Neural cell (in vitro differentiated cells): ENCODE measurements at regions not wholly inside any gene's neighbourhood (a gene's known extent, or its start where the extent isn't known, plus 50 kb on each side); places are given as distances from the start of the nearest gene placed in this dataset.

Experiments used
- H2AFZ ChIP-seq: fragments of 200-600, 300-800 bp; sonication (generic), shearing (Covaris generic); 2 replicates; pipeline ENCODE4 v1.6.0; 2014; ENCODE audit warnings: low read depth, mild to moderate bottlenecking, antibody characterized with exemption, low read length, moderate library complexity
- H3F3A ChIP-seq: fragments of 200-600 bp; shearing (Covaris generic); 2 replicates; pipeline ENCODE4 v1.6.1; 2016; ENCODE audit warnings: mild to moderate bottlenecking, moderate library complexity, mixed read lengths, antibody characterized with exemption, low read length; ENCODE audit not compliant: insufficient read depth, poor library complexity, severe bottlenecking
- H3K27ac ChIP-seq: fragments of 200-600, 300-800 bp; sonication (generic), shearing (Covaris generic); 2 replicates; pipeline ENCODE4 v1.5.1; 2014; ENCODE audit warnings: mild to moderate bottlenecking, low read length, moderate library complexity
- H3K27me3 ChIP-seq: fragments of 300-800, 200-600 bp; sonication (generic), shearing (Covaris generic); 2 replicates; pipeline ENCODE4 v1.6.0; 2014; ENCODE audit warnings: mild to moderate bottlenecking, low read depth, low read length, moderate library complexity; ENCODE audit not compliant: insufficient read depth
- H3K36me3 ChIP-seq: fragments of 300-800, 200-600 bp; sonication (generic), shearing (Covaris generic); 2 replicates; pipeline ENCODE4 v1.5.1; 2014; ENCODE audit warnings: mild to moderate bottlenecking, antibody characterized with exemption, low read length, moderate library complexity; ENCODE audit not compliant: insufficient read depth
- H3K4me2 ChIP-seq: fragments of 300-800, 200-600 bp; sonication (generic), shearing (Covaris generic); 2 replicates; pipeline ENCODE4 v1.6.0; 2014; ENCODE audit warnings: mild to moderate bottlenecking, low read length
- H3K4me3 ChIP-seq: fragments of 300-800, 200-600 bp; sonication (generic), shearing (Covaris generic); 2 replicates; pipeline ENCODE4 v1.5.1; 2014; ENCODE audit warnings: mild to moderate bottlenecking, low read length, moderate library complexity
- H3K79me2 ChIP-seq: fragments of 200-600 bp; shearing (Covaris generic); replicated peaks from 2 replicates; pipeline ENCODE4 v1.6.0; 2014; ENCODE audit warnings: mild to moderate bottlenecking, low read length, moderate library complexity; ENCODE audit not compliant: insufficient read depth
- H3K9ac ChIP-seq: fragments of 300-800, 200-600 bp; sonication (generic), shearing (Covaris generic); 2 replicates; pipeline ENCODE4 v1.6.1; 2016; ENCODE audit warnings: mild to moderate bottlenecking, low read length, mixed read lengths
- H3K9me2 ChIP-seq: fragments of 200-600 bp; shearing (Covaris generic); 2 replicates; pipeline ENCODE4 v1.6.1; 2016; ENCODE audit warnings: mild to moderate bottlenecking, low read length, mixed read lengths; ENCODE audit not compliant: insufficient read depth
- H3K9me3 ChIP-seq: fragments of 200-600, 300-800 bp; sonication (generic), shearing (Covaris generic); 2 replicates; pipeline ENCODE4 v1.6.1; 2016; ENCODE audit warnings: mild to moderate bottlenecking, mixed run types, low read length, moderate library complexity, mixed read lengths
- H4K20me1 ChIP-seq: fragments of 200-600 bp; shearing (Covaris generic); 2 replicates; pipeline ENCODE4 v1.6.1; 2016; ENCODE audit warnings: mild to moderate bottlenecking, mixed run types; ENCODE audit not compliant: insufficient read depth
- EP300 ChIP-seq: fragments of 450-650 bp; conservative IDR thresholded peaks from 2 replicates; pipeline ENCODE4 v1.6.1; 2014; ENCODE audit warnings: antibody characterized with exemption, mild to moderate bottlenecking, moderate library complexity; ENCODE audit not compliant: poor library complexity, severe bottlenecking
- EZH2 ChIP-seq: fragments of 200-600, 300-800 bp; shearing (Covaris generic), sonication (generic); IDR thresholded peaks from 2 replicates; pipeline ENCODE4 v1.6.1; 2014; ENCODE audit warnings: antibody characterized with exemption, low read length, borderline replicate concordance, mild to moderate bottlenecking; ENCODE audit not compliant: insufficient read depth, poor library complexity, severe bottlenecking
- MXI1 ChIP-seq: fragments of 450-650 bp; conservative IDR thresholded peaks from 2 replicates; pipeline ENCODE4 v1.6.1; 2014; ENCODE audit warnings: antibody characterized with exemption, mild to moderate bottlenecking; ENCODE audit not compliant: poor library complexity, severe bottlenecking
- POLR2AphosphoS5 ChIP-seq: IDR thresholded peaks from 2 replicates; pipeline ENCODE4 v1.6.1; 2012
- RAD21 ChIP-seq: fragments of 450-650 bp; conservative IDR thresholded peaks from 2 replicates; pipeline ENCODE4 v1.6.1; 2014; ENCODE audit warnings: antibody characterized with exemption, mild to moderate bottlenecking, moderate library complexity
- SMC3 ChIP-seq: fragments of 450-650 bp; conservative IDR thresholded peaks from 2 replicates; pipeline ENCODE4 v1.6.1; 2014; ENCODE audit warnings: antibody characterized with exemption, mild to moderate bottlenecking, moderate library complexity; ENCODE audit not compliant: poor library complexity
- TAF1 ChIP-seq: IDR thresholded peaks from 2 replicates; pipeline ENCODE4 v1.6.1; 2012; ENCODE audit warnings: low read depth
- TF ChIP-seq, protein P1 (sequence below): IDR thresholded peaks from 2 replicates; pipeline ENCODE4 v1.6.1; 2012; ENCODE audit warnings: borderline replicate concordance
- TF ChIP-seq, protein P2 (sequence below): fragments of 450-650 bp; IDR thresholded peaks from 2 replicates; pipeline ENCODE4 v1.5.1; 2014; ENCODE audit warnings: antibody characterized with exemption, mild to moderate bottlenecking, moderate library complexity; ENCODE audit not compliant: poor library complexity, severe bottlenecking

DNA sequence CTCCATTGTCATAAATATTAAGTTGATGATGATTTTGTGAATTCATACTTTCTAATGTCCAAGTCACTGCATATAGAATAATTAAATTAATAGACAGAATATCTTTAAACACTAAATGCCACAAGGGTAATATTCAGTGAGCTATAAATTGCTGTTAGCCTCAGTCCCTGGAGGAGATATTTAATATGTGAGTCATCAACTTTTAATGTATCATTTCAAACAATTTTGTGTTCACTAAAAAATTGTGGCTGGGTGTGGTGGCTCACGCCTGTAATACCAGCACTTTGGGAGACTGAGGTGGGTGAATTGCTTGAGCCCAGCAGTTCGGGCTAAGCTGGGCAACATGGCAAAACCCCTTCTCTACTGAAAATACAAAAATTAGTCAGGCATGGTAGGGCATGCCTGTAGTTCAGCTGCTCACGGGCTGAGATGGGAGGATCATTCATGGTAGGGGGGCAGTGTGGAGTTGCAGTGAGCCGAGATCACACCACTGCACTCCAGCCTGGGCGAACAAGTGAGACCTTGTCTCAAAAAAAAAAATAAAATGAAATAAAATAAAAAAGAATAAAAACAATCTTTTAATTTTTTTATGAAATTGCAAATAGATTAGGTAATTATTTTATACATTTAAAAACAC lies 717.3 kb upstream of the CHD1 start:
- Histone ChIP-seq H3K79me2 (no peaks in the 10 kb centered on the region), H3K4me3 (no peak overlapping the region), H3K36me3 (no peaks in the 10 kb centered on the region), H3K4me2 (no peak overlapping the region), H3F3A (no peaks in the 10 kb centered on the region), H3K9ac (no peak overlapping the region), H3K9me2 (no peaks in the 10 kb centered on the region), H2AFZ (no peak overlapping the region), H3K27me3 (no peaks in the 10 kb centered on the region), H3K9me3 (no peaks in the 10 kb centered on the region), H4K20me1 (no peaks in the 10 kb centered on the region), H3K27ac (no peak overlapping the region)
- TF ChIP-seq, protein P1, sequence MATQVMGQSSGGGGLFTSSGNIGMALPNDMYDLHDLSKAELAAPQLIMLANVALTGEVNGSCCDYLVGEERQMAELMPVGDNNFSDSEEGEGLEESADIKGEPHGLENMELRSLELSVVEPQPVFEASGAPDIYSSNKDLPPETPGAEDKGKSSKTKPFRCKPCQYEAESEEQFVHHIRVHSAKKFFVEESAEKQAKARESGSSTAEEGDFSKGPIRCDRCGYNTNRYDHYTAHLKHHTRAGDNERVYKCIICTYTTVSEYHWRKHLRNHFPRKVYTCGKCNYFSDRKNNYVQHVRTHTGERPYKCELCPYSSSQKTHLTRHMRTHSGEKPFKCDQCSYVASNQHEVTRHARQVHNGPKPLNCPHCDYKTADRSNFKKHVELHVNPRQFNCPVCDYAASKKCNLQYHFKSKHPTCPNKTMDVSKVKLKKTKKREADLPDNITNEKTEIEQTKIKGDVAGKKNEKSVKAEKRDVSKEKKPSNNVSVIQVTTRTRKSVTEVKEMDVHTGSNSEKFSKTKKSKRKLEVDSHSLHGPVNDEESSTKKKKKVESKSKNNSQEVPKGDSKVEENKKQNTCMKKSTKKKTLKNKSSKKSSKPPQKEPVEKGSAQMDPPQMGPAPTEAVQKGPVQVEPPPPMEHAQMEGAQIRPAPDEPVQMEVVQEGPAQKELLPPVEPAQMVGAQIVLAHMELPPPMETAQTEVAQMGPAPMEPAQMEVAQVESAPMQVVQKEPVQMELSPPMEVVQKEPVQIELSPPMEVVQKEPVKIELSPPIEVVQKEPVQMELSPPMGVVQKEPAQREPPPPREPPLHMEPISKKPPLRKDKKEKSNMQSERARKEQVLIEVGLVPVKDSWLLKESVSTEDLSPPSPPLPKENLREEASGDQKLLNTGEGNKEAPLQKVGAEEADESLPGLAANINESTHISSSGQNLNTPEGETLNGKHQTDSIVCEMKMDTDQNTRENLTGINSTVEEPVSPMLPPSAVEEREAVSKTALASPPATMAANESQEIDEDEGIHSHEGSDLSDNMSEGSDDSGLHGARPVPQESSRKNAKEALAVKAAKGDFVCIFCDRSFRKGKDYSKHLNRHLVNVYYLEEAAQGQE: no peak
- TF ChIP-seq TAF1 (no peak), EZH2 (no peak), POLR2AphosphoS5 (no peak), SMC3 (no peak), RAD21 (no peak), MXI1 (no peak), EP300 (no peak)
- TF ChIP-seq, protein P2, sequence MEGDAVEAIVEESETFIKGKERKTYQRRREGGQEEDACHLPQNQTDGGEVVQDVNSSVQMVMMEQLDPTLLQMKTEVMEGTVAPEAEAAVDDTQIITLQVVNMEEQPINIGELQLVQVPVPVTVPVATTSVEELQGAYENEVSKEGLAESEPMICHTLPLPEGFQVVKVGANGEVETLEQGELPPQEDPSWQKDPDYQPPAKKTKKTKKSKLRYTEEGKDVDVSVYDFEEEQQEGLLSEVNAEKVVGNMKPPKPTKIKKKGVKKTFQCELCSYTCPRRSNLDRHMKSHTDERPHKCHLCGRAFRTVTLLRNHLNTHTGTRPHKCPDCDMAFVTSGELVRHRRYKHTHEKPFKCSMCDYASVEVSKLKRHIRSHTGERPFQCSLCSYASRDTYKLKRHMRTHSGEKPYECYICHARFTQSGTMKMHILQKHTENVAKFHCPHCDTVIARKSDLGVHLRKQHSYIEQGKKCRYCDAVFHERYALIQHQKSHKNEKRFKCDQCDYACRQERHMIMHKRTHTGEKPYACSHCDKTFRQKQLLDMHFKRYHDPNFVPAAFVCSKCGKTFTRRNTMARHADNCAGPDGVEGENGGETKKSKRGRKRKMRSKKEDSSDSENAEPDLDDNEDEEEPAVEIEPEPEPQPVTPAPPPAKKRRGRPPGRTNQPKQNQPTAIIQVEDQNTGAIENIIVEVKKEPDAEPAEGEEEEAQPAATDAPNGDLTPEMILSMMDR: no peak

DNA sequence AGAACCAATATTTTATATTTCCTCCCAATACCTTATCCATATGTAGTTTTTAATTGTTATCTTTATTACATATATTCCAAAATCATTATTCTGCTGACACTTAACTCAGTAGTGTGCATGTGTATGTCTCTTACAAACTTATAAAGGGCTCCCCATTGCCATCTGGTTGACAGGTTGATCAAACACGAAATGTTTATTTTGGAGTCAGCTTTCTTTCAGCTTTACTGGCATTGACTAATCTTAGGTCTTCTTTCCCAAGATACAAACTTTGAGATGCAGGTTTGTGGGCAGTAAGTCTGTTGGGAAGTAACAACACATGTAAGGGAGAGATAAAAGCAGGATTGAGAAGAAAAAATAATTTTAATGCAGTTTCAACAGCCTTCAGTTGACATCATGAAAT lies 716.0 kb upstream of the CHD1 start:
- Histone ChIP-seq H3K79me2 (no peaks in the 10 kb centered on the region), H3F3A (no peaks in the 10 kb centered on the region), H2AFZ (no peak overlapping the region), H3K9me2 (no peaks in the 10 kb centered on the region), H3K9me3 (no peaks in the 10 kb centered on the region), H3K4me2 (no peak overlapping the region), H3K27ac (no peak overlapping the region), H3K4me3 (no peak overlapping the region), H3K27me3 (no peaks in the 10 kb centered on the region), H4K20me1 (no peaks in the 10 kb centered on the region), H3K36me3 (no peaks in the 10 kb centered on the region), H3K9ac (no peak overlapping the region)
- TF ChIP-seq EZH2: no peak
- TF ChIP-seq MXI1: no peak
- TF ChIP-seq, protein P1: no peak
- TF ChIP-seq EP300: no peak
- TF ChIP-seq RAD21: no peak
- TF ChIP-seq POLR2AphosphoS5: no peak
- TF ChIP-seq, protein P2: no peak
- TF ChIP-seq TAF1: no peak
- TF ChIP-seq SMC3: no peak
